ENCODE measurements at regions not wholly inside any gene's neighbourhood (a gene's known extent, or its start where the extent isn't known, plus 50 kb on each side); places are given as distances from the start of the nearest gene placed in this dataset.

DNA sequence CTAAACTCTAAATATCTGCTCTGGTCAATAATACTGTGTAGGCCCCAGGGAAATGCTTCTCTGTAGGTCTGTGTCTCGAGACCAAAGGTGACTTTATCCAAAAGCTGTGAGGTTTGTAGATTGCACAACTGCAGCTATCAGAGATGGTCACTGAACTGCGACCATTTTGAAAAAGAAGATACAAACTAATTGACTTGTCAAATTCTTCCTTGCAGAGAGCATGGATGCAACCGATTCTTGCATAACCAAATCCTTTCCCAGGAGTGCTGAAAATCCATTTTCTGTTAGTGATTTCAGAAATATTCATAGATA, 155.8 kb downstream of the SH3BP4 start:
- TF ChIP-seq POLR2A (IDR thresholded peaks at IDR 0.05) = no peak
- TF ChIP-seq, protein P1, sequence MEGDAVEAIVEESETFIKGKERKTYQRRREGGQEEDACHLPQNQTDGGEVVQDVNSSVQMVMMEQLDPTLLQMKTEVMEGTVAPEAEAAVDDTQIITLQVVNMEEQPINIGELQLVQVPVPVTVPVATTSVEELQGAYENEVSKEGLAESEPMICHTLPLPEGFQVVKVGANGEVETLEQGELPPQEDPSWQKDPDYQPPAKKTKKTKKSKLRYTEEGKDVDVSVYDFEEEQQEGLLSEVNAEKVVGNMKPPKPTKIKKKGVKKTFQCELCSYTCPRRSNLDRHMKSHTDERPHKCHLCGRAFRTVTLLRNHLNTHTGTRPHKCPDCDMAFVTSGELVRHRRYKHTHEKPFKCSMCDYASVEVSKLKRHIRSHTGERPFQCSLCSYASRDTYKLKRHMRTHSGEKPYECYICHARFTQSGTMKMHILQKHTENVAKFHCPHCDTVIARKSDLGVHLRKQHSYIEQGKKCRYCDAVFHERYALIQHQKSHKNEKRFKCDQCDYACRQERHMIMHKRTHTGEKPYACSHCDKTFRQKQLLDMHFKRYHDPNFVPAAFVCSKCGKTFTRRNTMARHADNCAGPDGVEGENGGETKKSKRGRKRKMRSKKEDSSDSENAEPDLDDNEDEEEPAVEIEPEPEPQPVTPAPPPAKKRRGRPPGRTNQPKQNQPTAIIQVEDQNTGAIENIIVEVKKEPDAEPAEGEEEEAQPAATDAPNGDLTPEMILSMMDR (IDR thresholded peaks at IDR 0.05) = no peak
